GM21825 (cell line): ENCODE measurements at regions not wholly inside any gene's neighbourhood (a gene's known extent, or its start where the extent isn't known, plus 50 kb on each side); places are given as distances from the start of the nearest gene placed in this dataset.

Source experiments
- ATAC-seq: cut with Tn5 transposase; IDR thresholded peaks from one replicate; pipeline ENCODE4 v1.9.1; 2021; ENCODE audit warnings: mild to moderate bottlenecking, moderate library complexity; ENCODE audit not compliant: unreplicated experiment

- no peak for ATAC-seq
Measured at GRCh38 chr20:57928181-57928967, 218.6 kb upstream of the PMEPA1 start.

GRCh38 chr20:57927376-57927775 lies 217.6 kb upstream of the PMEPA1 start:
- no peak for ATAC-seq

GRCh38 chr20:57922706-57923105 lies 212.9 kb upstream of the PMEPA1 start:
- no peak for ATAC-seq

- no peak for ATAC-seq
Measured at GRCh38 chr20:57922083-57922482, 212.3 kb upstream of the PMEPA1 start.

- ATAC-seq: no peak
Measured at GRCh38 chr20:57921676-57922075, 211.9 kb upstream of the PMEPA1 start.

GRCh38 chr20:57920971-57921370 lies 211.2 kb upstream of the PMEPA1 start:
- ATAC-seq: no peak

- ATAC-seq: no peak
Measured at GRCh38 chr20:57919049-57919448, 209.2 kb upstream of the PMEPA1 start.

GRCh38 chr20:57918551-57918950 lies 208.7 kb upstream of the PMEPA1 start:
- no peak for ATAC-seq

- ATAC-seq: no peak
Measured at GRCh38 chr20:57914205-57914604, 204.4 kb upstream of the PMEPA1 start.

- no peak for ATAC-seq
Measured at GRCh38 chr20:57913156-57913930, 203.5 kb upstream of the PMEPA1 start.

GRCh38 chr20:57912227-57912582 lies 202.4 kb upstream of the PMEPA1 start:
- no peak for ATAC-seq

GRCh38 chr20:57911512-57912226 lies 201.9 kb upstream of the PMEPA1 start:
- ATAC-seq: no peak

GRCh38 chr20:57910716-57911115 lies 200.9 kb upstream of the PMEPA1 start:
- no peak for ATAC-seq

GRCh38 chr20:57909763-57910331 lies 200.0 kb upstream of the PMEPA1 start:
- no peak for ATAC-seq

GRCh38 chr20:57908704-57909630 lies 199.2 kb upstream of the PMEPA1 start:
- ATAC-seq: no peak

- ATAC-seq: no peak
Measured at GRCh38 chr20:57908226-57908625, 198.4 kb upstream of the PMEPA1 start.

GRCh38 chr20:57907131-57908000 lies 197.6 kb upstream of the PMEPA1 start:
- no peak for ATAC-seq

- ATAC-seq: no peak
Measured at GRCh38 chr20:57905448-57905847, 195.6 kb upstream of the PMEPA1 start.
